NK-92 (cell line): ENCODE measurements at regions not wholly inside any gene's neighbourhood (a gene's known extent, or its start where the extent isn't known, plus 50 kb on each side); places are given as distances from the start of the nearest gene placed in this dataset.

Experiments used
- DNase-seq: peaks from one replicate; lab custom pipeline; 2025; ENCODE audit not compliant: unreplicated experiment; lab: John Stamatoyannopoulos, UW

DNA sequence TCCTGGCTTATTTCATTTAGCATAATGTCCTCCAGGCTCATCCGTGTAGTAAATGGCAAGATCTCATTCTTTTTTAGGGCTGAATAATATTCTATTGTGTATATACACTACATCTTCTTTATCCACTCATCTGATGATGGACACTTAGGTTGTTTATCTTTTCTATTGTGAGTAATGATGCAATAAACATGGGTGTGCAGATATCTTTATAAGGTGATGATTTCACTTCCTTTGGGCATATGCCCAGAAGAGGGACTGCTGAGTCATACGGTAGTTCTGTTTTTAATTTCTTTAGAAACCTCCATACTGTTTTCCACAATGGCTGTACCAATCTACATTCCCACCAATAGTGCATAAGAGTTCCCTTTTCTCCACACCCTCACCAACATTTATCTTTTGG, 317.6 kb upstream of the CNKSR2 start:
- DNase-seq: no peak

GRCh38 chrX:21047034-21047455, 327.2 kb upstream of the CNKSR2 start:
- DNase-seq: no peak

GRCh38 chrX:21014326-21014725, 359.9 kb upstream of the CNKSR2 start:
- no peak for DNase-seq

DNA sequence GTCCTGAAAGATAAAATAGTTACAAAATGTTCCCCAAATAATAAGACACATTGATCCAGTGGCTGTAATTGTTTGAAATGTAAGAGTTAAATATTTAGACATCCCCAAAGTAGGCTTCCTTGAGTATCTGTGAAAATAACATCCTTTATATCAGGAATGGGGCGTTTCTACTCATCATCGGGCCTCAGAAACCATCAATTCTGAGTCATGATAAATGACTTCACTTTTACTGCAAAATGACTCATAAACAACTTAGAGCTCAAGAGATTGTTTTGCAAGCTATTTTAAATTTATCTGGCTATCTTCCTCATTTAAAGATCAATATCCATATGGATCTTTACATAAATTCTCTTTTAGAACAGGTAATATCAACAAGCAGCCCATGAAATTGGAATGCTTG, 369.4 kb upstream of the CNKSR2 start:
- no peak for DNase-seq

- DNase-seq: no peak
Measured at GRCh38 chrX:20995829-20996228, 378.4 kb upstream of the CNKSR2 start.

GRCh38 chrX:20989361-20989760, 384.9 kb upstream of the CNKSR2 start:
- no peak for DNase-seq

DNA sequence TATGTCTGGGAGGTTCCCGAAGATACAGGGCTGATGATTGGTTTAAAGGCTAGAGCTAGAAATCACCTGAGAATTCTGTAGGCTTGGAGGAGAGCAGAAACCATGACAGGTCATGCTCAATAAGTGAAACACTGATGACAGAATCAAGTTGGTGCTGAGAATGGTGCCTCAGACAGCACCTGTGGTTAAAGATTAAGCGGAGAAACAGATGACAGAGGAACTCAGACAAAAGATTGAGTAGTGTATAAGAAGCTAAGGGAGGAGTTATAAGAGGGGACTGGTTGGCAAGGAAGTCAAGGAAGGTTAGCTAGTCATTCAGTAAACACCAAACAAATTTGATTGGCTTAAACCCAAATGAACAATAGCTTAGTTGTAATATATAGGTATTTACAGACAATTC, 385.4 kb upstream of the CNKSR2 start:
- no peak for DNase-seq

DNA sequence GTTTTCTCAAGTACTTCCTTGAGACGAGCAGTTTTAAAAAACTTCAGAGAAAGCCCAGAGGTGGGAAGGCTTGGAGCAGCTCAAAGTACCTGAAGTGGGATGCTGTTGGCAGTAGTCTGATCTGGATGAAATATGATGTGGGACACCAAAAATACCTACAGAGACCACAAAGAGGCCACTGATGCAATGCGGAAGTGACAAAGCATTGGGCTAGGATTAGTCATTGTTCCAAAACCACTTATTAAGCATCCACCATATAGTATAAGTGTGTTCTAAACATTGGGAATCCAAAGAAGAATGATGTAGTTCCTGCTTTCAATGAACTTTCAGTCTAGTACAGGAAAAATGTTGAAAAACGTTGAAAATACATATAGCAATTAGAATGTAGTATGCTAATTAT, 386.1 kb upstream of the CNKSR2 start:
- DNase-seq: no peak

DNA sequence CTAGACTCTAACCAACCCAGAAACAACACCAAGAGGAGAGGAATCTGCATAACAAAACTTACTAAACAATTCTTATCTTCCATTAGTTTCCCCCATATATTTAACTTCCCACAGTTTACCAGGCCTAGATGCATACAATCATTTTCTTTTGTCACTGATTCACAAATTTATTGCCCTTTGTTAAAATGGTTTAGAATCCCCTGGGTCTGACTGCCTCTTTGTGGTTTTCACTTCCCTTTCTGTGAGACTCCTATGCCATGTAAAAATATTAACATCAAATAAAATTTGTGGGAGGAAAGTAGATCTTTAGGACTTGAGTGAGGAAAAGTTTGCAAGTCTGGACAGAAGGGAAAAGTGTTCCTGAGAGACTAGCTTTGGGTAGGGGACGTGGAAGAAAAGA, 393.8 kb upstream of the CNKSR2 start:
- DNase-seq: no peak

DNA sequence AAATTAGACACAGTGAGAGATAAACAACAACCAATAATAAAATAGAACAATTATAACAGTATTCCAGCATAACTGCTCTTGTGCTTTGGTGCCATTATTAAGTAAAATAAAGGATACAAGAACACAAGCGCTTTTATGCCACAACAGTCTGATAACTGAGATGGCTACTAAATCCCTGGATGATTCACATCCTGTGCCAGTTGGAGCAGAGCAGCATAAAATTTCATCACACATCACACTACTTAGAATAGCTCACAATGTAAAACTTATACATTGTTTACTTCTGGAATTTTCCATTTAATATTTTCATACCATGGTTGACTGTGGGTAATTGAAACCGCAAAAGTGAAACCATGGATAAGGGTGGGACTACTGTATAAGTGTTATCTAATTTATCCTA, 399.9 kb upstream of the CNKSR2 start:
- DNase-seq: no peak

DNA sequence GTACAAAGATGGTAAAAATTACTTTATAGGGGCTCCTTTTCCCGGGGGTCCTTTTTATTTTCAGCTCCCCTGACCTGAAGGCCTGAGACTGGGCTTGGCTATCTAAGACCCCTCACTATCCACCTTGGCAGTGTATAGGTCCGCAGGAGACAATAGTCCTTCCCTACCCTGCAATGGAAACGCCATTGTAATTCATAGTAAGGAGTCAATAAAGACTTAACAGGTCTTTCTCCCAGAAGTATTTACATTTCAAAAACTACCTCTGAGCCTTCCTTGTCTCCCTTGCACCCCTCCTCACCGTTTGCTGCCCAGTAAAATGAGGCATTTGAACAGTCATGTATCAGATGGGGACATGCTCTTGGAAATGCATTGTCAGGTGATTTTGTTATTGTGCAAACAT, 401.2 kb upstream of the CNKSR2 start:
- DNase-seq: no peak

- DNase-seq: no peak
Measured at GRCh38 chrX:20971250-20971649, 403.0 kb upstream of the CNKSR2 start.

- DNase-seq: no peak
Measured at GRCh38 chrX:20969565-20969964, 404.7 kb upstream of the CNKSR2 start.

- DNase-seq: no peak
Measured at GRCh38 chrX:20968996-20969395, 405.2 kb upstream of the CNKSR2 start.

- no peak for DNase-seq
Measured at GRCh38 chrX:20967725-20968124, 406.5 kb upstream of the CNKSR2 start.

- no peak for DNase-seq
Measured at GRCh38 chrX:20965270-20966044, 408.8 kb upstream of the CNKSR2 start.

DNA sequence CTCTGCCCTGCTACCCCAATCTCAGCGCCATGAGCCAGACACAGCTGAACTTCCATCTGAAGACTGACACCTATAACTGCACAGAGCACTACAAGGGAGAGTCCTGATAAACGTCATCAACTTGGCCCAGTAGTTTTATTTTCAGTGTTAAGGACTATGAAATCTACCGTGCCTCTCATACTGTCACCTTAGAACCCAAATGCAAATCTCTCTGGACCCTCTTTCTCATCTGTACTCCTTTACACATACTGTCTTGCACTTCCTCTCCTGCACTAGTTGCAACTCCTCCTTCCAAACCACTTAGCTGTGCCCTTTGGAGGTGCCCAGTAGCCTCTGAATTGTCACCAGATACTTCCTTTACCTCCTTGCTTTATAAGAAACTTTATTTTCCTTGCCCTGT, 420.2 kb upstream of the CNKSR2 start:
- DNase-seq: no peak

GRCh38 chrX:20952180-20952579, 422.0 kb upstream of the CNKSR2 start:
- no peak for DNase-seq

GRCh38 chrX:20951016-20951810, 423.0 kb upstream of the CNKSR2 start:
- no peak for DNase-seq

DNA sequence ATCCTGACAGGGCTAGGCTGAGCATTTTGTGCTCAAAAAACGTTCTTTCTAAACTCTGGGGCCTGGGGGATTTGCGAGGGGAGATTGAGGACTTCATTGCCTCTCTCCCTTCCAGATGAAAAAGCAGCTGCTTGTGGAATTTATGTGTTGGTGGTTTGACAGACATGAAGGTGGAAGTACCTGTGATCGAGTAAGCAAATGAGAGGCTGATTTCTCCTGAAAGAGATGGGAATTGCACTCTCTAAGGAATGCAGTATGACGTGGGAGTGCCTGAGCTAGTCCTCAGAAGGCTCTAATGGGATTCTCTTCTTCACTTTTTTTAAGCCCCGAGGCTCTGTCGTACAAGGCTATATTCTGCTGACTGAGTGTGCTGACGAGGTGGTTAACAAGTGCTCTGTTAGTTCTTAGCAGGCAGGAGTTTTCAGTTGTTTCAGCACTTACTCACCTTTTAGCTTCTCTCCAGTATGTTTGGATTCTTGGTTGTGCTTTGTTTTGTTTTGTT, 426.8 kb upstream of the CNKSR2 start:
- no peak for DNase-seq

- DNase-seq: no peak
Measured at GRCh38 chrX:20913760-20914159, 460.5 kb upstream of the CNKSR2 start.

DNA sequence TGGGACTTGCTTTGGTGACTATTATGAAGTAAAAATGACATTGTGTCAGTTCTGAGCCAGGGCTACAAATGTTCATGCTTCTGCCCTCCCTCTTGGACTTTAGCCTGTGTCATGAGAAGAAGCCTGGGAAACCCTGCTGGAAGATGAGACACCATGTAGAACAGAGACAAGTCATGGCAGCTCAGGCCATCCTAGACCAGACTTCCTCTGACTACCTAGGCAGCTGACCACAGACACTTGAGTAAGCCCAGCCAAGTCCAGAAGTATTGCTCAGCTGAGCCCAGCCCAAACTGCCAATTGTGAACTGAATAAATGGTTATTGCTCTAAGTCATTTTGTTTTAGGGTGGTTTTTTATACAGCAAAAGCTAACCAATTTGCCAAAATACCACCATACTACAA, 467.6 kb upstream of the CNKSR2 start:
- no peak for DNase-seq
